HG02981 (cell line): ENCODE measurements at regions not wholly inside any gene's neighbourhood (a gene's known extent, or its start where the extent isn't known, plus 50 kb on each side); places are given as distances from the start of the nearest gene placed in this dataset.

ENCODE experiments used
- ATAC-seq: cut with Tn5 transposase; IDR thresholded peaks from one replicate; pipeline ENCODE4 v1.9.1; 2021; ENCODE audit warnings: mild to moderate bottlenecking, moderate library complexity; ENCODE audit not compliant: unreplicated experiment

GRCh38 chr9:12464400-12464799 lies 228.8 kb upstream of the TYRP1 start:
- ATAC-seq, result no peak

DNA sequence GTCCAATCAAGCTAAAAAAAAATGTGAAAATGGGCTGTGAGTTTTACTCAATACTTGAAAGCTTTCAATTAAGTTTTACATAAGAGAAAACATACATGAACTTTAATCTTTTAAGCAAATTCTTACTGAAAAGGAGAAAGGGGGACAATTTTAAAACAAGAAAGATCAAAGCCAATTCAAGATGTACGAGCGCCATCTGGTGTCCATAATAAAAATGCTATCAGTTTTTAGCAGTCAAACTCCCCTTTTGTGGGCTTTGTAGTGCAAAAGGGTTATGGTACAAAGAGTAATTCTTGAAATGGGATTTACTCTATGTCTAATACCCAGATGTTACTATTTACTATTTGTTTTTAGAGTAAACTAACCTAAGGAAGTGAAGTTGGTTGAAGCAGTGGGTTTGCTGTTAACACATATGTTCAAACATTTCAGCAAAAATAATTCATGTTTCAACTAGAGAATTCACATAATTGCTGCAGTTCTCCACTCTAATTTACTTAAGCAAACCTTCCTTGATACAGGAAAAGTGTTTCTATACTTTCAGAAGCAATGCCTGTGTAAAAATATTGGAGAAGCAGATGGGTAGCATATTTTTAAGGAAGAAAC lies 228.2 kb upstream of the TYRP1 start:
- ATAC-seq, result no peak

- no peak for ATAC-seq
These were observed 224.1 kb upstream of the TYRP1 start for GRCh38 chr9:12469084-12469483.

GRCh38 chr9:12494411-12494810 lies 198.8 kb upstream of the TYRP1 start:
- no peak for ATAC-seq

DNA sequence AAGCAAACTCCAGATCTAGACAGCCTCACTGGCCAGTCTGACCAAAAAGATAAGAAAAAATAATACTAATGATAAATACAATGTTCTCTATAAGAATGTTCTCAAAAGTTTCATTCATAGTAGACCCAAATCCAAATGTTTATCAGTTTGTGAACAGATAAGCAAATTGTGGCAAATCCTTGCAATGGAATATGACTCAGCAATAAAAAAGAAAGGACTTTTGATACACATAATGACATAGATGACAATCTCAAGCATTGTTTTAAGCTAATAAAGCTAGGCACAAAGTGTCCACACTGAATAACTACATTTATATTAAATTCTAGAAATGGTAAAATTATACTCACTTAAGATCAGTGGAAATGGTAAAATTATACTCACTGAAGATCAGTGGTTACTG lies 195.4 kb upstream of the TYRP1 start:
- no peak for ATAC-seq

DNA sequence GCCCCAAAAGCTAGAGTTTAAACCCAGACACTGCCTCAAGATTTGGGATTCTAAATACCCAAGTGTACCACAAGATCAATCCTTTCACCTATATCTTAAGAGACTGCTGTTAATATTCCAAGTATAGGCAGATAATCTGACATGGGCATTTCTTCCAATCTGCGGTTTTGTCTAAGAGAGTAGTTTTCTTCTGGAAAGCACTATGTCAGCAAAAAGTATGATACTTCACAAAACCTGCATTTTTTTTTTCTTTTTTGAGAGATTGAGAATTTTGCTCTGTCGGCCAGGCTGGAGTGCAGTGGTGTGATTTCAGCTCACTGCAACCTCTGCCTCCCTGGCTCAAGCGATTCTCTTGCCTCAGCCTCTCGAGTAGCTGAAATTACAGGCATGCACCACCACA lies 190.7 kb upstream of the TYRP1 start:
- ATAC-seq, result no peak

- ATAC-seq, result no peak
These were observed 189.5 kb upstream of the TYRP1 start for GRCh38 chr9:12503606-12504122.

- ATAC-seq, result no peak
These were observed 182.6 kb upstream of the TYRP1 start for GRCh38 chr9:12510551-12510950.

- ATAC-seq, result no peak
These were observed 181.5 kb upstream of the TYRP1 start for GRCh38 chr9:12511726-12512125.

- ATAC-seq, result no peak
These were observed 177.2 kb upstream of the TYRP1 start for GRCh38 chr9:12516031-12516430.

DNA sequence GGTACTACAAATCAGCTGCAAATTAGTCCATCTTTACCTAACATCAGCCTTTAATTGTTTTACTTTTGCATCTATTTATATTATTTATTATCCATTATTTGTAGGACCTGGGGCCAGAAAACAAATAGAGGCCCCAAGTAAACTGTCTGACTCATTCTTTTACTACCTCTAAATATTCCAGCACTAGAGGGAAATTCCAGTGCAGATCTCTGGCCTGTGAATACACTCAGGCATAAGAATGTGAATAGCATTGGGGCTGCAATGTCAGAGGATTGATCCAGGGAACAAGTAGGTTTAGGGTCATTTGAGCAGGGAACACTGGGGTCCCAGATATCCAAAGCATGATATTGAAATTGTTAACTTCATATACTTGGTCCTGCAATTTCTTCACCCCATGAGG lies 176.6 kb upstream of the TYRP1 start:
- ATAC-seq, result no peak

DNA sequence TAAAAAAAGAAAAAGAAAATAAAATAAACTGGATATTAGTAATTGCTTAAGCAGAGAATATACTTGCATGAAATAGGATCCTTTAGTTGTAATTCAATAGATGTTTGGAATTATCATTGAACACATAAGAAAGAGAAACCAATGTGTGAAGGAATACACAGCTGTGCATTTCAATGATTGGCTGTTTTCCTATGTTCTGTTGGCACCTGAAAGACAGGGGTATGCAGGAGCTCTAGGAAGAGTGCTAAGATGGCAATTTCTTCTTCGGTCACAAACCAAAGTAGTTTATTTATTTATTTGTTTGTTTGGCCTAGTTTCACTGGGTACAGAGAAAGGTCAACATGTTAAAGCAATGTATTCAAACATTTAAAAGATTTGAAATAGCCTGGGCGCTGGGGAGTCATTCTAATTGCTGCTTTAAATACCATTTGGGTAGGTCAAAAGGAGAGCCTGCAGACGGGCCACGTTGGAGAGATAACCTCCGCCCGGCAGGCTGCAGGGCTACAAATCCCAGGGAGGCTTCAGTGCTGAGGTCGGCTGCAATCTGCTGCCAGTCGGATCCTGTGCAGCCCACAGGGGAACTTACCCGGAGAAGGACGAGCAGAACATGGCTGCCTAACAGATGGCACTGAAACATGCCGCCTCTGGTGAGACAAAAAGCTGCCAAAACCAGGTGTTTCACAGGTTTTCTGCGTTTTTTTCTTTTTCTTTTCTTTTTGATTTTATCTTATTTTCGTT lies 154.2 kb upstream of the TYRP1 start:
- no peak for ATAC-seq

DNA sequence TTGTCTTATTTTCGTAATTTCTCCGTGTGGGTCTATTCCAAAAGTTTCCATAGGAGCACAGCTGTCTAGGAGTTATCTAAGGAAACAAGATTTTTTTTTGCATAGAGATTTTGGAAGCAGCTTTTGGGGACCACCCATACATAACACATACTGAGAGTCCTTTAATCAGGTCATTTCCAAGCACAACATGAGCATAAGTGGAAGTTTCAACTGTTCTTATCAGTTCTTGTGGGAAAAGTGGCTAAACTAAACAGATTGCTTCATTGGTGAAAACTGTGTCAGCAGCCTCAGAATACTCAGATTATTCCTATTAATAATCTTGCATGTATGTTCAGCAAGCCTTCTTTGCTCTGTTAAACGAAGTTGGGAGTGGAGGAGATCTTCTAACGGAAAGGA lies 153.6 kb upstream of the TYRP1 start:
- ATAC-seq, result no peak

DNA sequence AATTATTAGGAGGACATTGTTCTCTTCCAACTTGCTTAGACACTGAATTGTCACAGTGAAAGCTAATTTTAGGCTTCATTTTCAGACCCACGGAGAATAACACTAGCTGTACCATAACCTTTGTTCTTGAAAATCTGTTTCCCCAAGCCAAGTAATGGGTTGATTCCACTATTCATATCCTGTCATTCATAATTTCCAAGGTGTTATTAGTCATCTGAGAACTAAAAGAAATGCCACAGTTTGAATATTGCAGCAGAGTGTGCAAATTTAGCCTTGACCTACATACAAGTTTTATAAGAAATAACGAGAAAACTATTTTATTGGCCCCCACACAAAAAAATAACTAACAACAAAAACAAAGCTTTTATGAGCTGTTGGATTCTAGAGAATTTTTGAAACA lies 148.5 kb upstream of the TYRP1 start:
- no peak for ATAC-seq

DNA sequence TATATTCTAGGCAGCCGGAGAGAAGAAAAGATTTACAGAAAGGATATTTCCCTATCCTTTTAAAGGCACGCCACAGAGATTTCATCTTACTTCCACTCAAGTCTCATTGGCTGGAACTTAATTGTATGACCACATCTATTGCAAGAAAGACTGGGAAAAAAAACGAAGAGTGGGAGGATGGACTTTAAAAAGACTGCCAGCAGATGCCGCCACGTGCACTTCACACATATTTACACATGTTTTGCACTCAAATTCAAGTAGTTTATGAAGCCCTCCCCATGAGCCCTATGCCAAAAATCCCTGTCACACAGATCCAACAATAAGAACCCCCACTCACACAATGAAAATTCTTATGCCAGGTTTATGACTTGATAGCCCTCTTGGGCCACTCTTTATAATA lies 138.5 kb upstream of the TYRP1 start:
- no peak for ATAC-seq

- no peak for ATAC-seq
These were observed 126.6 kb upstream of the TYRP1 start for GRCh38 chr9:12566404-12567090.

DNA sequence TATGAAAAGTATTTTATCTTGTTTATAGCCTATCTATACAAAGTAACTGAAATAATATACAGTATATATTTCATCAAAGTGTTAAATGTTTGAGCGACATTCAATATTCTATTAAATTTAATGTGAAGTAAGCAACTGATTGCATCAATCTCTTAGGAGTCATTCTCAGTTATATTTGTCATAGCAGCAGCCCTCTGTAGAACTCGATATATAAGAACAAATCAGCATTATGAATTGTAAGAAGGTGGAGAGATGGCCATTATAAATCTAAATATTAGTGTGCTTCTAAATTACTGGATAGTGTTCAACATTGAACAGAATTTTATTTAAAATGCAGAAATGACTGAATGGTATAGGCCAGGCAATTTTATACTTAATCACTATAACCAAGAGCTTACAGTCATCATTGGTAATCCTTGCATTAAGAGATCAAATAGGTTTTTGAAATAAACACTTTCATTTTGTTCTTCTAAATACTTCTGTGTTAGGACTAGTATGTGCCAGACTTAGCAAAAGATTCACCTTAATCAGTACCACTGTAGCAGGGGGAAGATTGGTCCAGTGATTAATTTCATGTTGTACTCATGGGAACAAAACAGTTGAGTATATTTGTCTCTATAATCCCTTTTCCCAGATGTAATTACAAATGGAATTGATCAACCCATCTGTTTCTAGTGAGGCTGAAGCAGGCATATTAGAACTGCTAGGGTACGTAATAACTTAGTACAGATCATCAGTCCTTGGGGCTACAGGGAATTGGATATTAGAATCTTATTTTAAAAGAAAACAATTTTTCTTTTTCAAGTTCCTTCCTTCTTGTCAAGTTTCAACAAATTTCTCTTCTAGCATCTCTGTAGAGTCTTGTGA lies 108.3 kb upstream of the TYRP1 start:
- no peak for ATAC-seq

DNA sequence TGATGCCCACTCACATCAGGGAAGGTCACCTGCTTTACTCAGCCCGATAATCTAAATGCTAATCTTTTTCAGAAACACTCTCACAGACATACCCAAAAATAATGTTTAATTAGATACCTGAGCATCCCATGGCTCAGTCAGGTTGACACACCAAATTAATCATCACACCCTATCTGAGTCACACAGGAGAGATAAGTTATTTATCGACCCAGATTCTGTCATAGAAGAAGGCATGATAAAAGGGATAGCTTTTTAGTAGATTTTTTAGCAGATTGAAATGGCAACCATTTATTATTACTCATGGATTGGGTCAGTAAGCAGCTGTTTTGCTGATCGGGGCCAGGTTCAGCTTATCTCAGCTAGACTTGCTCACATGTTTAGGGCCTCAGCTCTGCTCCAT lies 97.8 kb upstream of the TYRP1 start:
- ATAC-seq, result no peak

GRCh38 chr9:12604164-12604821 lies 88.9 kb upstream of the TYRP1 start:
- no peak for ATAC-seq

DNA sequence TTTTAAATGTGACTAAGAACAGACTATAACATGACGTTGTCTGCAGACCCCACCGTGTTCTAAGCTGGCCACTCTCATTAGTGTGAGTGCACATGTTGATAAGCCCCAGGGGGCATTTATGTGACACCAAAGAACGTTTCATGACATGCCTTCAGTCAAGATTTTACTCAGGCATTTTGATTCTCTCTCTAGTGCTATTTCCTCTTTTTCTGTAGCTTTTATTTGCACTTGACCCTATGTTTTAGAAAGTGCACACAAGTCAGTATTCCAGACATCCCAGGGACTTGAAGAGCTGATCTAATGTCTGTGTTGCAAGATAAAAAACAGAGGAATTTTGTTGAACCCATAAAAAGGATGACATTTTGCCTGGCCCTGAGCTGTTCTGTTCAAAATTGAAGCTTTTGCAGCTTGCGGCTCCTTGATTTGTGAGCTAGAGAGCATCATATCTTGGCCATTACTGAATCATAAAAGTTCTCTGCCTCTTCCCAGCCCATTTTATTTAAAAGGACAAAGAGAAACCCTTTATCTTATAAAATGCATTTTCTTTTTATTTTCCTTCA lies 80.9 kb upstream of the TYRP1 start:
- no peak for ATAC-seq
